ENCODE measurements at regions not wholly inside any gene's neighbourhood (a gene's known extent, or its start where the extent isn't known, plus 50 kb on each side); places are given as distances from the start of the nearest gene placed in this dataset.

GRCh38 chr5:117424559-117424958 is 849.9 kb upstream of the SEMA6A start:
- no peaks in the 10 kb centered on the region for H3K27me3 ChIP-seq
- no peak overlapping the region for H3K4me3 ChIP-seq
- no peak overlapping the region for H3K27ac ChIP-seq
- H3K4me1 ChIP-seq: no peaks in the 10 kb centered on the region
- intact Hi-C loops (cut with DNase I): no loop called here
- TF ChIP-seq POLR2A (IDR thresholded peaks at IDR 0.05) (no peak), POLR2AphosphoS5 (IDR thresholded peaks at IDR 0.05; ENCODE audit: insufficient read depth in 1 of 2, low read depth in 1 of 2) (no peak)
- TF ChIP-seq, protein P1, sequence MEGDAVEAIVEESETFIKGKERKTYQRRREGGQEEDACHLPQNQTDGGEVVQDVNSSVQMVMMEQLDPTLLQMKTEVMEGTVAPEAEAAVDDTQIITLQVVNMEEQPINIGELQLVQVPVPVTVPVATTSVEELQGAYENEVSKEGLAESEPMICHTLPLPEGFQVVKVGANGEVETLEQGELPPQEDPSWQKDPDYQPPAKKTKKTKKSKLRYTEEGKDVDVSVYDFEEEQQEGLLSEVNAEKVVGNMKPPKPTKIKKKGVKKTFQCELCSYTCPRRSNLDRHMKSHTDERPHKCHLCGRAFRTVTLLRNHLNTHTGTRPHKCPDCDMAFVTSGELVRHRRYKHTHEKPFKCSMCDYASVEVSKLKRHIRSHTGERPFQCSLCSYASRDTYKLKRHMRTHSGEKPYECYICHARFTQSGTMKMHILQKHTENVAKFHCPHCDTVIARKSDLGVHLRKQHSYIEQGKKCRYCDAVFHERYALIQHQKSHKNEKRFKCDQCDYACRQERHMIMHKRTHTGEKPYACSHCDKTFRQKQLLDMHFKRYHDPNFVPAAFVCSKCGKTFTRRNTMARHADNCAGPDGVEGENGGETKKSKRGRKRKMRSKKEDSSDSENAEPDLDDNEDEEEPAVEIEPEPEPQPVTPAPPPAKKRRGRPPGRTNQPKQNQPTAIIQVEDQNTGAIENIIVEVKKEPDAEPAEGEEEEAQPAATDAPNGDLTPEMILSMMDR (IDR thresholded peaks at IDR 0.05): no peak
- DNase-seq (ENCODE audit: extremely low spot score in 2 of 2): no peak
- no peaks in the 10 kb centered on the region for H3K36me3 ChIP-seq
- H3K9me3 ChIP-seq: no peaks in the 10 kb centered on the region

GRCh38 chr5:117417501-117417900 is 842.9 kb upstream of the SEMA6A start:
- no peaks in the 10 kb centered on the region for H3K27me3 ChIP-seq
- intact Hi-C loops (cut with DNase I): no loop called here
- no peaks in the 10 kb centered on the region for H3K4me1 ChIP-seq
- TF ChIP-seq, protein P1 (IDR thresholded peaks at IDR 0.05): no peak
- TF ChIP-seq POLR2A (IDR thresholded peaks at IDR 0.05) (no peak), POLR2AphosphoS5 (IDR thresholded peaks at IDR 0.05; ENCODE audit: insufficient read depth in 1 of 2, low read depth in 1 of 2) (no peak)
- no peaks in the 10 kb centered on the region for H3K36me3 ChIP-seq
- no peak for DNase-seq (ENCODE audit: extremely low spot score in 2 of 2)
- H3K4me3 ChIP-seq: no peak overlapping the region
- no peaks in the 10 kb centered on the region for H3K9me3 ChIP-seq
- H3K27ac ChIP-seq: no peak overlapping the region

DNA sequence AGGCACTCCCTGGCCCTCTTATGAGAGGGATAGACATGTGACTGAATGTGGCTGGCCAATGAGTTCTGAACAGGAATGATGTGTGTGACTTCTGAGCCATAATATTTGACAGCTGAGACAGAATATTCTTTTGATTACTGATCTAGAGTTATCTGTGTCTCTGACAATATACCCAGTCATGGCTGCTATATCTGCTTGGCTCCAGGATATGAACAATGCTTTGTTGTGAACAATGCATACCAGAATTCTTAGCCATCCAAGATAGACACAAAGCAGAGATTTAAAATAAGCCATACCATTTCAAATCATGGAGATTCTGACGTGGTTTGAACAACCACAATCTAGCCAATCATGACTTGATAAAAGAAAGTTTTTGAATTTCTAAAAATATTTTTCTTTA is 840.3 kb upstream of the SEMA6A start:
- no peak for DNase-seq (ENCODE audit: extremely low spot score in 2 of 2)
- Histone ChIP-seq H3K4me3 (no peak overlapping the region), H3K36me3 (no peaks in the 10 kb centered on the region), H3K4me1 (no peaks in the 10 kb centered on the region), H3K27me3 (no peaks in the 10 kb centered on the region), H3K9me3 (no peaks in the 10 kb centered on the region), H3K27ac (no peak overlapping the region)
- TF ChIP-seq POLR2AphosphoS5 (IDR thresholded peaks at IDR 0.05; ENCODE audit: insufficient read depth in 1 of 2, low read depth in 1 of 2) (no peak), POLR2A (IDR thresholded peaks at IDR 0.05) (no peak)
- TF ChIP-seq, protein P1 (IDR thresholded peaks at IDR 0.05): no peak
- intact Hi-C loops (cut with DNase I): no loop called here

DNA sequence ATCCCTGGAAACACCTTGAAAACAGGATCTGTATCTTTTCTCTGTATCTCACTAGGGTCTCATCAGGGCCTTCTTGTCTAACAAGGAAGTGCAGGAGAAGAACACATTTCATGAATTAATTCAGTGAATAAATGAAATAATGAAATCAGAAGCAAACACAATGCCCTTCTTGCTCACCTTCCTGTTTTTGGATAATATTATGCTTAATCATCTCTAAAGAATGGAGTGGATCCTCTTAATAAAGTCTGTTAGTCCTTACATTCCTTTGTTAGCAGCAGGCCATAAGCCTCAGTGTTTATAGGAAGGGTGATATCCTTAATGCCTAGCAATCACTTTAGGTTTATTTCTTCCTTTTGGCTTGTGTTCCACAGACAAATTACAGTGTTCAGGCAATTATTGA is 837.1 kb upstream of the SEMA6A start:
- TF ChIP-seq, protein P1 (IDR thresholded peaks at IDR 0.05): no peak
- TF ChIP-seq POLR2A (IDR thresholded peaks at IDR 0.05) (no peak), POLR2AphosphoS5 (IDR thresholded peaks at IDR 0.05; ENCODE audit: insufficient read depth in 1 of 2, low read depth in 1 of 2) (no peak)
- Histone ChIP-seq H3K4me1 (no peaks in the 10 kb centered on the region), H3K27me3 (no peaks in the 10 kb centered on the region), H3K9me3 (no peaks in the 10 kb centered on the region), H3K4me3 (no peak overlapping the region), H3K36me3 (no peaks in the 10 kb centered on the region), H3K27ac (no peak overlapping the region)
- DNase-seq (ENCODE audit: extremely low spot score in 2 of 2): no peak
- intact Hi-C loops (cut with DNase I): no loop called here

- intact Hi-C loops (cut with DNase I): no loop called here
- no peak overlapping the region for H3K4me3 ChIP-seq
- no peak for DNase-seq (ENCODE audit: extremely low spot score in 2 of 2)
- no peaks in the 10 kb centered on the region for H3K4me1 ChIP-seq
- TF ChIP-seq POLR2A (IDR thresholded peaks at IDR 0.05) (no peak), POLR2AphosphoS5 (IDR thresholded peaks at IDR 0.05; ENCODE audit: insufficient read depth in 1 of 2, low read depth in 1 of 2) (no peak)
- TF ChIP-seq, protein P1 (IDR thresholded peaks at IDR 0.05): no peak
- no peaks in the 10 kb centered on the region for H3K27me3 ChIP-seq
- no peaks in the 10 kb centered on the region for H3K36me3 ChIP-seq
- no peaks in the 10 kb centered on the region for H3K9me3 ChIP-seq
- H3K27ac ChIP-seq: no peak overlapping the region
These were observed 830.6 kb upstream of the SEMA6A start for GRCh38 chr5:117405197-117405596.

All from vagina (tissue), 2 donors.